ENCODE measurements at regions not wholly inside any gene's neighbourhood (a gene's known extent, or its start where the extent isn't known, plus 50 kb on each side); places are given as distances from the start of the nearest gene placed in this dataset.
"Not testable (repeated sequence)": the region's sequence is repeated elsewhere in the genome, so short reads cannot be mapped to it uniquely, and the experiment has no call there.

DNA sequence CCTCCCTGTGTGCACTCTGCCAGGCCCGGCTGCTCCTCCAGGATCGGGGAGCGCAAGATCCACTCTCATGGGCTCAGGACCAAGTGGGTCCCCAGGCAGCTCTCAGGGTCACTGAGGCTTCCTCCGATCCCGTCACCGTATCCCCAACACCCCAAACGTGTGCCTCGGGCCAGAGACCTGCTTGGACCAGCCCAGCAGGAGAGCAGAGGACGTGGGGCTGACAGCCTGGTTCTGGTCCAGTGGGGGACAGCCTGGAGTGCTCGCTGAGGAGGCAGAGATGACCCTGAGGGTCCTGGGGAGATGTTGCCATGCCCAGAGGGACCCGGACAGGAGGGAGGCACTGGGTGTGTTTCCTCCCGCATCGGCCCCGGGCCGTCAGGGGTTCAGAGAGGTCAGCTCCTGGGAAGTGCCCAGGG lies 1402.6 kb downstream of the BRD1 start:
- no peak for DNase-seq

DNA sequence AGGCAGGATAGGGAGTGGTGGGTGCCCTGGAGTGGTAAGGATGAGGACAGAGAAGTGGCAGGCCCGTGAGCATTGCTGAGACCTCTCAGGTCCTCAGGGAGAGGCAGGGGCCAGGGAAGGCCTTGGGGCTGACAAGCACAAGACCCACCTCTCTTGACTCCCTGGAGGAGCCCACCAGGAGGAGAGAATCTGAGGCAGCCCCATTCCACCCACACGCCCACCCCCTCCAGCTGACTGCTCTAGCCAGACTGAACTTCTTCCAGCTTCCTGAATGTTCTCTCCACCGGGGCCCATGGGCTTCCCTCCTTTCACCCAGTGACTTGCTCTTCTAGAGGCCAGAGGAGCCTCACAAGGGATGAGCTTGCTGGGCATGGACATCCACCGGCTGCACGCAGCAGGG lies 1403.0 kb downstream of the BRD1 start:
- no peak for DNase-seq

DNA sequence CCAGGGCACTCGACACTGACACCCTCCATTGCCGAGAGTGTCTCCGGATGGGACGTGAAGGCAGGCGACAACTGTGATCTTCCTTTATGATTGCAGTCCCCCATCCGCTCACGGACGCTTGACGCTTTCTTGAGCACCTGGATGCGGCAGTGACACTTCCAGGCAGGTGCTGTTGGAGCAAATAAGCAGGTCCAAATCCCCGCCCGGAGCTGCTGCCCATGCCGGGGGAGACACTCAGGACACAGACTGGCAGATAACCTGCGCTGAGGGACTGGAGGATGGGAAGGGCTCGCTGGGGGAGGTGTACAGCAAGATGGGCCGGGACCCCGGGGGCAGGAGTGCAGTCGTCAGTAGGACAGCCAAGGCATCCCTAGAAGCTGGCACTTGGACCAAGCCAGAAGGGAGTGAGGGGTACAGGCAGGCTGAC lies 1403.5 kb downstream of the BRD1 start:
- DNase-seq, result no peak

DNA sequence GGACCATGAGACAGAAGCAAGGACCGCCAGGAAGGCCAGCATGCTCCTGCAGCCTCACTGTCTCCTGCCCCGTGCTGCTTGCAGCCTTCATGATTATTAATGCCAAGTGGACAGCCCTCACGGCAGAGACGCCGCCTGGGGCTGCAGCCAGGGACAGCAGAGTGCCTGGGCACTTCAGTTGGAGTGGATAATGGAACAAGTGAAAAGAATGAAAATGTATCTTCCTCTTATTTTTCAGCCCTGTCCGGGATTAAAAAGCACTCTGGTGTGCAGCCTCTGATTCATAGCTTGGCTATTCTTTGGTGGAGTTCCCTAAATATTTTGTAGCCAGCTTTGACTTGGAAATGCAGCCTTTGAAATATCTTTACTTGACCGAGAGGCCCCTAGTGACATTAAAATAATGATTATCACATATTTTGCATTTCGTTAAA lies 1404.2 kb downstream of the BRD1 start:
- DNase-seq, result no peak

DNA sequence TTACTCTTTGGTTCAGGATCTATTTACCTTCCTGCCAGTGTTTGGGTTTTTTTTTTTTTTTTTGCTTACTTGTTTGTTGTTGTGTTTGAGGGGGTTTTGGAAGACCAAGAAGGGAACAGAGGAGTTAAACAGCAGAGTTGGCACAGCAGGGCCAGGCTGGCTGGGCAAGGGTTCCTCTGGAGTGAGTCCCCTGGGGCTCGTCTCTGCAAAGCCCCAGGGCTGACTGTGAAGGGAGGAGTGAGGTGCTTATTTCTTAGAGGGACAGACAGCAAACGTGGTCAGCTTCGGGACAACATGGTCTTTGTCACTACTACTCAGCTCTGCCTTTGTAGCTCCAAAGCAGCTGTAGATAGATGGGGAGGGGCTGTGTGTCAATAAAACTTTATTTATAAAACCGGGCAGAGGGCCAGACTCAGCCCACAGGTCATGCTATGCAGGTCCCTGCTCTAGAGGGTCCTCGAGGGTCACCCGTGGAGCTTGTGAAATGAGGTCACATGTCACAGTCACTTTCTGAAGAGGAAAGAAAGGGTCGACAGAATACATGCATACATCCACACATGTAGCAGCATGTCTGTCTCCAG lies 1404.7 kb downstream of the BRD1 start:
- no peak for DNase-seq

DNA sequence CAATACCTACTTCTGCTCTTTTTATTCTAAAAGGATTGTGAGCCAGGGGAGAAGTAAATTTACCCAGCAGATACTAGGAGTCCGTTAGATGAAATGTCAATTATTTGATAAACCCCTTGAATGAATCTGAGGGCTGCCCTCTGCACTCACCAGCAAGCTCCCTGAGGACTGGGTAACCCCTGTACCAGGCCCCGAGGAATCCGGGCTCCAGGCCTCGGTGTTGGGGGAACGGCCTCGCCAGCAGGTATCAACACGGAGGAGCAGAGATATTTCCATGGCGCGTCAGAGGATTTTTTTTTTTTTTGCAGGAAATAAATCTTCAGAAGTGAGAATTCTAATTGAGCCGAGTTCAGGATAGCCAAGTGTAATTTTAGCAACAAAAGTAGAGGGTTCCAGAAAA lies 1408.8 kb downstream of the BRD1 start:
- DNase-seq, result no peak

DNA sequence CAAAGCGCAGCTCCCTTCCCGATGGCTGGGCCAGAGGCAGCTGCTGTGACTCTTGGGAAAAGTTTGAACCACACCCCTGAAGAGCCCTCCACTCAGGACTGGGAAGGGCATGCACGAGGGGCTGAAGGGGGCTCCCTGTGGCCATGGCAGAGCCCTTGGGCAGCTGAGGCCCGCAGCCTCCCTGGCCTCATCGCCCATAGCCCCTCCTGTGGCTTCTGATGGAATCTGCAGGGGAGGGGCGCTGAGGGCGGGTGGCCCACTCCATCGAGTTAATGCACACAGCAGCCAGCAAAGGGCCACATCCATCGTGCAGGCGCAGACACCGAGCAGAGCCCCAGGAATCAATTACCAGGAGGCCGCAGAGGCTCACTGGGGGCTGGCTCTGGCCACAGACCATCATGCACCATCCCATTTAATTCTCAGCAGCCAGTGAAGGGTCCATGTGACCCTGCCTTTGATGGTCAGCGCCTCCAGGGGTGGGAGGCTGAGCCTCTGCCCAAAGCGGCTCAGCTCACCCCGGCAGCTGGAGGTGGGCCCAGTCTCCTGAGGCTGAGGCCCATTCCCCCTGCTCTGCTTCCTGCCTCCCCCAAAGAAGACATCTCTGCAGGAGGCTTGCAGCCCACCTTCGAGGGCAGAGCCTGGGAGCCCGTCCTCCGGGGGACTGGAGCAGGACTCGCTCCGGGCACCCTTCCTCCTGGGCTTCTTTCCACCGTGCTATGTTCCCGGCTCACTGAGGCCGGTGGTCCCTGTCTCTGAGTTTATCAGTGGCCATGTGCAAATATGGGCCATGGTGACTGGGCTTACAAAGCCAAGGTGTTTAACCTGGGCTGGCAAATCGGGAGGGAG lies 1410.2 kb downstream of the BRD1 start:
- no peak for DNase-seq

DNA sequence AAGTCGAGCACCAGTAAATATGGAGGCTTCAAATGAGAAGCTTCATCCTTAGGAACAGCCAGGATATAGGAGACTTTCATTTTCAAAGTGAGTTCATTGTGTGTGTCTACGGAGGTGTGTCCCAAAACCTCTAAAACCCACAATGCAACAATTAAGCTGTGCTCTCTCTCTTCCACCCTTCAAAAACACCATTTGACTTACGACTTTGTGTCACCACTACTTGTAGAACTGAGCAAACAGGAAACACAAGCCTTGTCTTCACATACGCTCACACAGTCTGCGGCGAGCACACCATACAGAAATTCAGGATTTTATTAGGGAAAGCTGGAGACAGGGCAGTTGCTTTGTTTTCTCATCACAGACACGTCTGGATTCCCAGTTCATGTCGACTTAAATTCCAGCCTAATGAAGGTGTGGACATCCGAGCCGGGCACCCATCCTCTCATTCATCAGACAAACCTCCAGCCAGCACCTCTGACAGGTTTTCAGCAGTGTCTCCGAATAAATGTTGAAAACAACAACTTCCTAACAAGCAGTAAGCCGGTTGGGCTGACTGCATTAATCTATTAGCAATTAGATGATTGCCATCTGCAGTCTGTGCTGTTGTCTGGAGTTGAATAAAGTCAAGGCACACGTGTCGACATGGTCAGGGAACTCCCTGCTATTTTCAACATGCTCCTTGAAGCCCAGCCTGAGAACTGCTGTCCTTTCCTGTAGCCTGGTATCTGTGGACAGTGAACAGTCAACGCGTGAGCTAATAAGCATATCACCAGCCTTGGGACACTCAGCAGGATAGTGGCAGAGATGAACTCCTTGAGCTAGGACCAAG lies 1411.1 kb downstream of the BRD1 start:
- no peak for DNase-seq

DNA sequence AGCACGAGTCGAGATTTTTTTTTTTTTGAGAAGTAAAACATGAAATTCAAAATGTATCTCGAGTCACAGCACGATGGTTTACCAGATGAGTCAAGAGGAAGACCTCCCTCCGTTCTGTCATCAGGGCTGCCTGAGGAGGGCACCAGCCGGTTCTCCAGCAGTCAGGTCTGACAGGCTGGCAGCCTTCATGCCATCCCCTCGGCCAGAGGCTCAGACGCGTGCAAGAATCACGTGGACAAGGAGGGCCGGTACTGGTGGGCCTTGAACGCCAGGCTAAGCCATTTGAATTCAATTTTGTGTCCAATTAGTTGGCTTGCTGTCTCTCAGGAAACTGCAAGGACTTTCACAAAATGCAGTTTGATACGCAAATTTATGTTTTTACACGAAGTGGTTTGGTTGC lies 1412.2 kb downstream of the BRD1 start:
- no peak for DNase-seq

DNA sequence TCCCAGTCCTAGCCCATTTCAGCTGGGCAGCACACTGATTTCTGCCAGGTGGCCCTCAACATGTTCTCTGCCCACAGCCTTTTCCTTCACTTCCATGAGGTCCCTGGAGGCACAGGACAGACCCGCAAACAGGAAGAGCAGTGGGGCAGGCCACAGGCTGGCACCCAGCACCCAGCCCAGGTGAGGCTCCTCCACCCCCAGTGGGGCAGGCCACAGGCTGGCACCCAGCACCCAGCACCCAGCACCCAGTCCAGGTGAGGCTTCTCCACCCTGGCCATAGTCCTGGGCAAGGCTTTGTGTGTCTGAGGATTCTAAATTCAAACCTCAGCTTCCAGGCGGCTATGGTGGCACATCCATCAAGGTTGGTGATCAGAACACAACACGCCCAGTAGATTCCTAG lies 1413.0 kb downstream of the BRD1 start:
- DNase-seq, result no peak

DNA sequence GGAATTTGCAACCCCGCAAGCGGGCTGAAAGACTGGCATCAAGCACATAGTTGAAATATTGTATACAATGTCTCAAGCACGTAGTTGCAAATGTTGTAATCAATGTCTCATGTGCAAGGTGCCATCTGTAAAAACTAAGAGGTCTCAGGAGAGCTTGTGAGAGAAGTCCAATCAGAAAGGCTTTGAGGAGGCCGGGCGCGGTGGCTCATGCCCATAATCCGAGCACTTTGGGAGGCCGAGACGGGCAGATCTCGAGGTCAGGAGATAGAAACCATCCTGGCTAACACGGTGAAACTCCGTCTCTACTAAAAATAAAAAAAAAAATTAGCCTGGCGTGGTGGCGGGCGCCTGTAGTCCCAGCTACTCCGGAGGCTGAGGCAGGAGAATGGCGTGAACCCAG lies 1414.7 kb downstream of the BRD1 start:
- DNase-seq, result not testable (repeated sequence)

DNA sequence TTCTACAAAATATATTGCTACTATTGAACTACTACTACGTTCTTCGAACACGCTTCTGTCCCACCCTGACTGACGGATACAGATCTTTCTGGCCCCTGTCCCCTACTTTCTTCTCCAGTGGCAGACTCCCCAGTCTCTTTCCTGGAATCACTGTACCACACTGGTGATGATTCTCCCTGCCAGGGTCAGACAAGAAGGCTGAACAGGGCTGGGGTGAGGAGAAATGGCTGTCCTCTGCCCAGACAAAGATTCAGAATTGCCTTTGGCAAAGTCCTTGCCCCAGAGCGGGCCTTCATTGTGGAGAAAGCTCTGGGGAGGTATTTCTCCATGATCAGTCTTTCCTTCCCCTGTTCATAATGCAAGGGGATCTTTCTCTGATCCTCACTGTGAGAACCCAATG lies 1417.1 kb downstream of the BRD1 start:
- DNase-seq, result no peak

DNA sequence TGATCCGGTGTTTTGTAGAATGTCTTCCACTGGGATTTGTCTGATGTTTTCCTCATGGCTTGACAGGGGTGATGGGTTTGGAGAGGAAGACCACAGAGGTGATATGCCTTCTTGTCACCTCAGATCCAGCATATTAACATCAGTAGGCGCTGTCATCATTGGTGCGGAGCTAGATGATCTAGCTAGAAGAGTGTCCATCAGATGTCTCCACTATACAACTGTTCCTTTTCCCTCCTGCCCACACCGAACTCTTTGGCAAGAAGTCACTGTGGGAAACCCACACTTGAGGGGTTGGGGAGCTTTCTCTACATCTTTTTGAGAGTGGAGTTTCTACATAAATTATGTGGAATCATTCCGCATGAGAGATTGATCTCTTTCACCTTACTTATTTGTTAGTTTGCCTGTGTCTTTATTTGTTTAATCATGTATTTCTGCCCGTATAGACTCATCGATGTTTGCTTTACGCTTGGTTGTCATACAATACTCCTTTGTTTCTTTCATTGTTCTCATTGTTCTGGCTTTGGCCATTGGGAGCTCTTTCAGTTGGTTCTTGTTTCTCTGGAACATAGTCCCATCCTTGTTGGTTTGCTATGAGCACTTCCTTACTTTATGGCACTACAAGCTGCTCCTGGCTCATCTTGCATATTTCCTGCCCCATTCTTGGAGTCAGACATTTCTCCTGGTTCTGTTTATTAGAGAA lies 1420.3 kb downstream of the BRD1 start:
- no peak for DNase-seq

DNA sequence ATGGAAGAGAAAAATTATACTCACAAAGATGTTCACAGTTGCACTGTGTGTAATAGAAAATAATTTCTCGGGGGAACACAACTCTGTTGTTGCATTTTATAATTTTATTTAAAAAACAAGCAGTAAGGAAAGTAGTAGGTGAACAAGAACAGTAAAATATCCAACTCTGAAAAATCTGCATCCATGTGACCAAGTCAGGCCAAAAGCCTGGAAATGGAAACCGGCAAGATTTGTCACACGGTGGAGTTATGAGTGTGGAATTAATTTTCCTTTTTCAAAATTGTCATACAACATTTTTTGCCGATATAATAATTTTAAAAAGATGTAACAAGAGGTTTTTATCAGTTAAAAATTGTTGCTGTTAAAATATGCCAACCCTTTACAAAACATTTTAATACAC lies 1421.5 kb downstream of the BRD1 start:
- no peak for DNase-seq

DNA sequence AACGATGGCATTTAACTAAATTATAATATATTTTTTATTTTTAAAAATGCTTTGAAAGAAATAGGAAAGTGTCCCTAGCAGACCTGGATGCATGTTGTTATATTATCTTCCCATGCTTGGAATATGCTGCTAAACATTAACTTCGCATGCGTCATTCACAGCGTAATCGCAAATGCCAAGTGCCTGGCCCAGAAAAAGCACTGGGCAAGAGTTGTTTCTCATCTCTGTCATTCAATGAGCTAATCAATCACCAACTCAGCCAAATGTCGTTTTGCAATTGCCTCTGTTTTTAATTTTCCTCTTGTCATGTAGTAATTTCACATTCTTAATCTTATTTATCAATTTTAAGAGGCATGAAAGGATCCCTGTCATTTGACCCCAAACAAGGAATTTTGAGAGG lies 1421.9 kb downstream of the BRD1 start:
- no peak for DNase-seq

DNA sequence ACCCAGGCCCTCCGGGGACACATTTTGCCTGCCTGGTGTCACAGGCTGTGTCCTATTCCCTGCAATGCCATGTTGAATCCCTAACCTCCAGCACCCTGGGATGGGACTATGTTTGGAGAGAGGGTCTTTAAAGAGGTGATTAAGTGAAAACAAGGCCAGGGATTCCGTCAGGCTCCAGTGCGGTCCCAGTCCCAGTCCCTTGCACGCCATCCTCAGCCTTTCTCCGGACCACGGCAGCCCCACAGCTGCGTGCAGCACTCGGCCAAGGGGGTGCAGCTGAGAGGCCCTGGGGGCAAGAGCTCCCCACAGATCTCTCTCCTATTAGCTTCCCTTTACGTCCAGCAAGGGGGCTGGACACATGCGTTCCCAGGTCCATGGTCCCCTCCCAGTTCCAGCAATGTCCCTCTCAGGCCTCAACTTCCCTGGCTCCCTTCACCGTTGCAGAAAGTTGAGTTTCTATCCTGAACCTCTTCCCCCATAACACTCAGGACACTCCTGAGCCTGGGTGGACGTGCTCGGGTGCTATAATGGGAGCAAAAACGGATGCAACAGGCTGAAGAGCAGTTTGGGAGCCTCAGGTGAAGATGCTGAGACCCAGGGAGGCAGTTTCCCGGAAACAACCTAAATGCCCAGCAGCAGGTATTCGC lies 1422.7 kb downstream of the BRD1 start:
- DNase-seq, result no peak

DNA sequence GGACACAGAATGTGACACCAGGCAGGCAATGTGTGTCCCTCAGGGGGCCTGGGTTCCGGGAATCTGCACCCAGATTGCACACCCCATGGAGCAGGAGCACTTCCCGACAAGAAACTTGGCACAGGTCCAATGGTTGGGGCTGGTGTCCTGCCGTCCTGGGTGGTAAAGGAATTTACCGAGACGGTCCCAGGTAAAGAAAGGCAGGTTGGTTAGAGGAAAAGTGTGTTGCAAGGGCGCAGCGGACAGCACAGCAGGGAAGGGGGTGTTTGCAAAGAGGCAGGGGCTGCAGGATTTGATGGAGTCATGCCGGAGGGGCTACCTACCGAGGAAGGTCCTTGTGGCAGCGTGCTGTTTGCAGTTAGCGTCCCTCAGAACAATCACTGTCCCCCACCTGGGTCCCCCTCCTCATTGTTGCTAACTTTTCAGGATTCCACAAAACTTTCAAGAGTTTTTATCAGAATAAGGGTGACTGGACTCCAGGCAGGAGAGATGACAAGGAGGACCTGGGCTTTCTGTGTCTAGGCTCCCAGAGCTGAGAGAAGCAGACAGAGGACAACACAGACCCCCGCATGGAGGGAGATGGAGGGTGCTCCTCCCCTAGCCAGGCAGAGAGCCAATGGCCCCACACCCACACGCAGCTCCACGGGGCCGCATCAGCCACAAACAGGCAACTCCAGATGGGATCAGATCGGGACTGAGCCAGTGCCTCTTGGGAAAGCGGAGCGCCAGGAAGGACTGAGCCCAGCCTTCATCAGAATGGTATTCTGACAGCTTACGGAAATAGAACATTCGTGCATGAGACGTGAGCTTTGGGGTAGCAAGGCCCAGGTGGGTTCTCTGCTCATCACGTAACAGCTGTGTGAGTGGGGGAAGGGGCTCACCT lies 1423.9 kb downstream of the BRD1 start:
- DNase-seq, result no peak

DNA sequence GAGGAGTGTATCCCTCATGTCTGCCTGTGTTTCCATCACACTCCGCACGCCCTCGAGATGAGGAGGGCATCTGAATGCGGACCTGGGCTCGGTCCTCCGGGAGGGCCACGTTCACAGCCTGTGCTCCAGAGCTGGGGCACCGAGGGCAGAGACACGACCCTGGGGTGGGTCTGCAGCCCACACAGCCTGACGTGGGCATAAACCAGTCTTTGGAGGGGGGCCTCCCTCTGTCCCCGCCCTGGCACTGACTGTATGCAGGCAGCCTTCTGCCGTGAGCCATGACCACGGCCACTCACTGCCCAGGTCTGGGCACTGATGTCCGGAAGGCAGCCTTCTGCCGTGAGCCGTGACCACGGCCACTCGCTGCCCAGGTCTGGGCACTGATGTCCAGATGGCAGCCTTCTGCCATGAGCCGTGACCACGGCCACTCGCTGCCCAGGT lies 1425.1 kb downstream of the BRD1 start:
- no peak for DNase-seq

DNA sequence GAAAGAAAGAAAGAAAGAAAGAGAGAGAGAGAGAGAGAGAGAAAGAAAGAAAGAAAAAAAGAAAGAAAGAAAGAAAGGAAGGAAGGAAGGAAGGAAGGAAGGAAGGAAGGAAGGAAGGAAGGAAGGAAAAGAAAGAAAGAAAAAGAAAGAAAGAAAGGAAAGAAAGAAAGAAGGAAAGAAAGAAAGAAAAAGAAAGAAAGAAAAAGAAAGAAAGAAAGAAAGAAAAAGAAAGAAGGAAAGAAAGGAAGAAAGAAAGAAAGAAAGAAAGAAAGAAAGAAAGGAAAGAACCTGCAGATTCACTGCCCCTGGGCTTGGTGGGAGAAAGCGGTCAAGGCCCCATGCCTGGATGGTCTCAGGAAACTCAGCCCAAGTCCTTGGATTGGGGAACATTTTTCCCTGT lies 1426.2 kb downstream of the BRD1 start:
- not testable (repeated sequence) for DNase-seq

DNA sequence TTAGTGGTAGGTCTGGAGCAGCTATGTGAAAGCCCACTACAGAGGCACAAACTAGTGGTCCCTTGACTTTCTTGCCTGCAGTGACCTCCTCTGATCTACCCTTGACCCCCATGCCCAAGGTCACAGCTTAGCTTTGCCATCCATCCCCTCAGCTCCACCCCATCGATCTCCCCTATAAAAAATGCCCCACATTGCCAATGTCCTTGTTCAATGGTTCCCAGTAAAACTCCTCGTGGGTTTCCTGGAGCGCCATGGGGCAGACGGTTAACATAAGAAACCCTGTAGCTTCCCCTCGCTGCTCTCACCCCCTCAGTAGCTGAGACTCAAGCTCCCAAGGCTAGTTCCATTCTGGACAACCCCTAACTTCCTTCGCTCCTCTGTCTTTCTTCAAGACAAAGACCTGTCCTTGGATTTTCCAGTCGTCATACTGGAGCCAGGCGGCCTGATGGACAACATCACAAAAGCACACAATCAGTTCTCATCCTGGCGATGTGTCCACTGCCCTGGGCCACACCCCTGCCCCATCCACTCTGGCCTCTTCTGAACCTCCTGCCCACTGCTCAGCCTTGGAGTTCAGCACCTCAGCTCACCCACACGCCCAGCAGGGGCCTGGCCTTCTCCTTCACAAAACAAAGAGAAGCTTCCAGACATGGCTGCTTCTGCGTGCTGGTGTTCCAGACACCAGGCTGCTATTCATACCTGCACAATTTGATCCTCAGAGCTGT lies 1429.3 kb downstream of the BRD1 start:
- DNase-seq, result no peak
